ENCODE measurements at regions not wholly inside any gene's neighbourhood (a gene's known extent, or its start where the extent isn't known, plus 50 kb on each side); places are given as distances from the start of the nearest gene placed in this dataset.

DNA sequence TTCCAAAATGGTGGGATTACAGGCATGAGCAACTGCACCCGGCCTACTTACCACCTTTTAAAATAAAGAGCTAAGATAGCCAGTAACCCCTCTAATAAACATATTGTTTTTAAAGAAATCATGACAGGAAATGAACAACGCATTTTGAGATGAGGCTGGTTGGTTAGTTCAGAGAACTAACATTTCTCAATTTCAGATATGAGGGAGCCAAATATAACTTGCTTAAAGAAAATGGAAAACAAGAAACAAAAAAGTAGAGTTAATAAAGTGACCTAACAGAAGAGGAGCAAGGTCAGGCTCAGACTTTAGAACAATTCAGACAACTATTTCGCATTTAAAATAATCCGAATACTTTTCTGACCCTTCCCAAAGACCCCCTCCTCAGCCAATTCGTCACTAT lies 254.9 kb upstream of the PHF14 start:
- ATAC-seq: no peak
- H3K36me3 ChIP-seq: no peaks in the 10 kb centered on the region
- H3K4me3 ChIP-seq: no peak overlapping the region
- H3K9me3 ChIP-seq: no peaks in the 10 kb centered on the region
- DNase-seq: no peak
- intact Hi-C loops (cut with DNase I): no loop called here
- no peaks in the 10 kb centered on the region for H3K27me3 ChIP-seq (ENCODE audit: low read depth)
- TF ChIP-seq, protein P1, sequence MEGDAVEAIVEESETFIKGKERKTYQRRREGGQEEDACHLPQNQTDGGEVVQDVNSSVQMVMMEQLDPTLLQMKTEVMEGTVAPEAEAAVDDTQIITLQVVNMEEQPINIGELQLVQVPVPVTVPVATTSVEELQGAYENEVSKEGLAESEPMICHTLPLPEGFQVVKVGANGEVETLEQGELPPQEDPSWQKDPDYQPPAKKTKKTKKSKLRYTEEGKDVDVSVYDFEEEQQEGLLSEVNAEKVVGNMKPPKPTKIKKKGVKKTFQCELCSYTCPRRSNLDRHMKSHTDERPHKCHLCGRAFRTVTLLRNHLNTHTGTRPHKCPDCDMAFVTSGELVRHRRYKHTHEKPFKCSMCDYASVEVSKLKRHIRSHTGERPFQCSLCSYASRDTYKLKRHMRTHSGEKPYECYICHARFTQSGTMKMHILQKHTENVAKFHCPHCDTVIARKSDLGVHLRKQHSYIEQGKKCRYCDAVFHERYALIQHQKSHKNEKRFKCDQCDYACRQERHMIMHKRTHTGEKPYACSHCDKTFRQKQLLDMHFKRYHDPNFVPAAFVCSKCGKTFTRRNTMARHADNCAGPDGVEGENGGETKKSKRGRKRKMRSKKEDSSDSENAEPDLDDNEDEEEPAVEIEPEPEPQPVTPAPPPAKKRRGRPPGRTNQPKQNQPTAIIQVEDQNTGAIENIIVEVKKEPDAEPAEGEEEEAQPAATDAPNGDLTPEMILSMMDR (IDR thresholded peaks at IDR 0.05): no peak
- H3K4me1 ChIP-seq: no peaks in the 10 kb centered on the region
- no peak overlapping the region for H3K27ac ChIP-seq

DNA sequence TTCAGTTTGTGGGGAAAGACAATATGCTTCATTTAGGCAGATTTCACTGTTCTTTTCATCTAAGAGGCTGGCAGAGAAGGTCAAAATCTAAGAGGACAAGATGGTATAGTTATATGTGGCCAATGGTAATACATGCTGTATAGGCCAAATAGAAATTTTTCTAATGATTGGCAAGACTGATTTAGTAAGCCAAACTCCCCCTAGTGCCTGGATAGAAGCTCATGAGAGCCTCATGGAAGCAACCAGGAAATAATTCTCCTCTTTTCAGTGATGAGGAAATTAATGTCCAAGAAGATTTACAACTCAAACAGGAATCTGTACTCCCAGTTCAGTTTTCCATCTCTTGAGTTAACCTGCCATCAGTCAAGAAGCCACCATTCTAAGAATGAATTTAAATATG lies 253.6 kb upstream of the PHF14 start:
- Histone ChIP-seq H3K27ac (no peak overlapping the region), H3K4me3 (no peak overlapping the region), H3K36me3 (no peaks in the 10 kb centered on the region), H3K27me3 (ENCODE audit: low read depth) (no peaks in the 10 kb centered on the region), H3K4me1 (no peaks in the 10 kb centered on the region), H3K9me3 (no peaks in the 10 kb centered on the region)
- intact Hi-C loops (cut with DNase I): no loop called here
- DNase-seq: no peak
- TF ChIP-seq, protein P1 (IDR thresholded peaks at IDR 0.05): no peak
- ATAC-seq: no peak

DNA sequence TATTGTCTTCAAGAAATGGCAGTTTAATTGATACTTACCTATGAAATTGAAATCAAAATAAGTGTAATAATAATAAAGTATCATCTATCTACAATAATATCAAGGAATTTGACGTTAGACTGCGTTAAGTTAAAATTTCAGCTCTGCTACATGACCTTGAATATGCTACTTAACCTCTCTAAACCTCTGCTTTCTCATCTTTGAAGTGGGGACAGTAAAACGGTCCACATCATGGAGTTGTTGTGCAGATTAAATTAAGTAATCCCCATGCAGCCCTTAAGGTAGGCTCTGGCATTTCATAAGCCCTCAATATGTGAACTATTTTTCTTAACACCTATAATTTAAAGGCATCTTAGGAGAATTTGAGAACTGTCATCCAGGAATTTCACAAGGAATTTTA lies 252.4 kb upstream of the PHF14 start:
- Histone ChIP-seq H3K27ac (no peak overlapping the region), H3K4me1 (no peaks in the 10 kb centered on the region), H3K4me3 (no peak overlapping the region), H3K27me3 (ENCODE audit: low read depth) (no peaks in the 10 kb centered on the region), H3K9me3 (no peaks in the 10 kb centered on the region), H3K36me3 (no peaks in the 10 kb centered on the region)
- DNase-seq (no peak), ATAC-seq (no peak)
- intact Hi-C loops (cut with DNase I): no loop called here
- TF ChIP-seq, protein P1 (IDR thresholded peaks at IDR 0.05): no peak

DNA sequence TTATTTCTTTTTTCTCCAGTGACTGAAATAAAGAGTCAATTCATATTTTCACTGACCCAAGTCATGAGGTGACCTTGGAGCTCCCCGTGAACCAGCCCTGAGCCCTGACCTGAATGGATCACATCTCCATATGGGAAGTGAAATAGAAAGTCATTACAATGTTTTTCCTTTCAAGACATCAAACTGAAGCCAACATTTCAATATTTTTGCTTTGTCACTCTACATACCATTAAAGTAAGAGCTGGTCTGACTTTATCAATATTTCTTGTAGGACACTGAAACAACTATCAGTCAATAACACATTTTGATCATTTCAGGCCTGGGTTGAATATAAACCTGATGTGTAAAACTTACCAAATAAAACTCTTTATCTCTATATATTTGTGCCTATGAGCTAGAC lies 249.8 kb upstream of the PHF14 start:
- ATAC-seq (no peak), DNase-seq (no peak)
- H3K36me3 ChIP-seq: no peaks in the 10 kb centered on the region
- no peak overlapping the region for H3K4me3 ChIP-seq
- no peak overlapping the region for H3K27ac ChIP-seq
- no peaks in the 10 kb centered on the region for H3K4me1 ChIP-seq
- no peaks in the 10 kb centered on the region for H3K9me3 ChIP-seq
- intact Hi-C loops (cut with DNase I): no loop called here
- H3K27me3 ChIP-seq (ENCODE audit: low read depth): no peaks in the 10 kb centered on the region
- TF ChIP-seq, protein P1 (IDR thresholded peaks at IDR 0.05): no peak

DNA sequence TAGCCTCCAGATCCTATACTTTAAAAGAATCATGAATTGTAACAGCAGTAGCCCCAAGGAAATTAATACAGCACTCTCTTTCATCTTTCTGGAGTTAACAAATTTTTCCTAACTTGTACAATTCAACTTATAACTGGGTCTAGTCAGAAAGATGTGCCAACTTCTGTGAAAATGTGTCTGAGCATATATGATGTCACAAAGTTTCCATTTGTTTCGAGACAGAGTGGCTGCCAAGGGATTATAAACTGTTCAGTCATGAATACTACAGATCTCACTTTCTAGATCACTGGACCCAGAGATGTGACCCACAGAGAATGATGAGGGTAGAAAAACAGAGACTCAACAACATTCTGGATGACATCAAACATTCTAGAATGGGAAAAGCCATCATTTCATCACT lies 249.2 kb upstream of the PHF14 start:
- Histone ChIP-seq H3K36me3 (no peaks in the 10 kb centered on the region), H3K4me1 (no peaks in the 10 kb centered on the region), H3K27me3 (ENCODE audit: low read depth) (no peaks in the 10 kb centered on the region), H3K27ac (no peak overlapping the region), H3K4me3 (no peak overlapping the region), H3K9me3 (no peaks in the 10 kb centered on the region)
- intact Hi-C loops (cut with DNase I): no loop called here
- TF ChIP-seq, protein P1 (IDR thresholded peaks at IDR 0.05): no peak
- DNase-seq (no peak), ATAC-seq (no peak)

DNA sequence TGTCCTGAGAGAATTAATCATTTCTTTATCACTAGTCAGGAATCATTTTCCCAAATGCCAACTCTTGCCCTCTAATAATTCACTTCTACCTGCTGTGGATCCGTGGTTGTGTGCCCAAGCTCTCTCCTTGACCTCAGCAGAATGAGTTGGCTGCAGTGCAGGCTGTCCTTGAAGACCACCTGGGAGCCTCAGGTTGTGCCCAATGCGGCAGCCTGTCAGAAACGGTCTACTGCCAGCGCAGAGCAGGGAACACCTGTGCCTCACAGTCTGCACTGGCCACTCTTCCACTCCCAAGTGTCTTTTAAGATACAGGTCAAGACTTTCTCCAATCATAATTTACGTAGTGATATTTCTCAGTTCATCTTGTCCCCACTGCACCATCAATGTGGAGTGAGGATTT lies 246.0 kb upstream of the PHF14 start:
- no peaks in the 10 kb centered on the region for H3K4me1 ChIP-seq
- DNase-seq: no peak
- H3K27ac ChIP-seq: no peak overlapping the region
- no peak for ATAC-seq
- no peaks in the 10 kb centered on the region for H3K9me3 ChIP-seq
- no peaks in the 10 kb centered on the region for H3K27me3 ChIP-seq (ENCODE audit: low read depth)
- no peak overlapping the region for H3K4me3 ChIP-seq
- TF ChIP-seq, protein P1 (IDR thresholded peaks at IDR 0.05): no peak
- intact Hi-C loops (cut with DNase I): no loop called here
- H3K36me3 ChIP-seq: no peaks in the 10 kb centered on the region

All from lower lobe of right lung (tissue), 2 donors.